Adrenal gland (tissue), 9 donors: ENCODE measurements at regions not wholly inside any gene's neighbourhood (a gene's known extent, or its start where the extent isn't known, plus 50 kb on each side); places are given as distances from the start of the nearest gene placed in this dataset.

ENCODE experiments used
- DNase-seq, 7 donors: peaks; one replicate each; pipeline ENCODE4 v3.0.0-alpha.2; 2019 to 2020
- H3K27ac ChIP-seq, 5 donors: fragments of 200-600 bp; sonication (generic) in 4 of 5; 1 replicate in 3 of 5; 2 replicates in 2 of 5; pipeline versions ENCODE4 v1.5.1 to v1.8.0; 2016 to 2020; ENCODE audit warnings: mild to moderate bottlenecking in 1 of 5
- H3K27me3 ChIP-seq: fragments of 200-600 bp; 2 replicates; pipeline ENCODE4 v1.8.0; 2021
- H3K36me3 ChIP-seq, 2 donors: fragments of 200-600 bp; replicated peaks in 1 of 2; 1 replicate in 1 of 2; 2 replicates in 1 of 2; pipeline versions ENCODE4 v1.5.1 to v1.8.0; 2018 to 2022
- H3K4me1 ChIP-seq, 2 donors: fragments of 200-600 bp; replicated peaks in 1 of 2; 1 replicate in 1 of 2; 2 replicates in 1 of 2; pipeline versions ENCODE4 v1.5.1 to v1.8.0; 2018 to 2021
- H3K4me3 ChIP-seq, 4 donors: fragments of 200-600 bp; sonication (generic) in 3 of 4; one replicate each; pipeline ENCODE4 v1.5.1; 2016 to 2018
- H3K9me3 ChIP-seq, 3 donors: fragments of 200-600 bp; sonication (generic) in 1 of 3; replicated peaks in 1 of 3; 1 replicate in 2 of 3; 2 replicates in 1 of 3; pipeline versions ENCODE4 v1.5.1 to v1.8.0; 2016 to 2021
- CTCF ChIP-seq, 6 experiments: fragments of 450-650 bp in 4 of 6; fragments of 200-600 bp in 2 of 6; sonication (generic) in 1 of 6; IDR thresholded peaks; 1 replicate in 5 of 6; 2 replicates in 1 of 6; pipeline versions ENCODE4 v1.5.1 to v1.8.0; 2016 to 2021; ENCODE audit warnings: antibody characterized with exemption in 6 of 6, mild to moderate bottlenecking in 2 of 6, moderate library complexity in 1 of 6
- POLR2A ChIP-seq, 2 donors: fragments of 450-650 bp; IDR thresholded peaks; one replicate each; pipeline ENCODE4 v1.6.1; 2017; ENCODE audit warnings: antibody characterized with exemption in 2 of 2, mild to moderate bottlenecking in 2 of 2, moderate library complexity in 1 of 2
- WGBS, 4 donors: extraction: QIAGEN DNeasy Blood & Tissue Kit in 2 of 4; methylation state at CpG; one replicate each; pipeline versions ENCODE4 v1.1.5 to v1.1.7; 2013 to 2017; 5-methylcytosine and 5-hydroxymethylcytosine counted together
- intact Hi-C, 2 donors: fragments of 100-400 bp; cut with DNase I; formaldehyde crosslinking; loops; one replicate each; pipeline versions ENCODE4 v1.14.1 to v1.15.0; 2022 to 2023
- donor health status: healthy with polysubstance abuse.
- donor health status: Bipolar disorder and iron deficiency.
- donor health status: DM: yes; HTN: yes; CAD: no.
- donor health status: DM: no; HTN: no; CAD: no.
- donor health status: DM: no; HTN: no; CAD: no.

GRCh38 chr5:85952680-85953079, 665.1 kb upstream of the COX7C start:
- Histone ChIP-seq H3K36me3 (no peaks in the 10 kb centered on the region), H3K9me3 (no peaks in the 10 kb centered on the region), H3K4me3 (no peak overlapping the region), H3K27me3 (no peaks in the 10 kb centered on the region), H3K27ac (no peak overlapping the region), H3K4me1 (no peaks in the 10 kb centered on the region)
- intact Hi-C loops = no loop called here
- DNase-seq = no peak
- WGBS, 4 donors = 79 to 89% (median 84%) methylated on average over 2 of the region's 2 CpGs
- TF ChIP-seq CTCF (IDR thresholded peaks at IDR 0.05) (no peak), POLR2A (IDR thresholded peaks at IDR 0.05) (no peak)

GRCh38 chr5:85967681-85968080, 650.1 kb upstream of the COX7C start:
- Histone ChIP-seq H3K27me3 (no peaks in the 10 kb centered on the region), H3K9me3 (no peaks in the 10 kb centered on the region), H3K4me3 (no peak overlapping the region), H3K4me1 (no peaks in the 10 kb centered on the region), H3K27ac (no peak overlapping the region), H3K36me3 (no peaks in the 10 kb centered on the region)
- intact Hi-C loops = no loop called here
- no peak for TF ChIP-seq CTCF (IDR thresholded peaks at IDR 0.05)
- TF ChIP-seq POLR2A (IDR thresholded peaks at IDR 0.05) = no peak
- WGBS, 4 donors = 69 to 82% (median 76%) methylated on average over 4 of the region's 4 CpGs
- no peak for DNase-seq

GRCh38 chr5:85972539-85972938, 645.2 kb upstream of the COX7C start:
- Histone ChIP-seq H3K27me3 (no peaks in the 10 kb centered on the region), H3K4me3 (no peak overlapping the region), H3K9me3 (no peaks in the 10 kb centered on the region), H3K27ac (no peak overlapping the region), H3K36me3 (no peaks in the 10 kb centered on the region), H3K4me1 (no peaks in the 10 kb centered on the region)
- DNase-seq = no peak
- intact Hi-C loops = no loop called here
- no peak for TF ChIP-seq POLR2A (IDR thresholded peaks at IDR 0.05)
- no peak for TF ChIP-seq CTCF (IDR thresholded peaks at IDR 0.05)
- 64 to 79% (median 72%) methylated on average over 4 of the region's 4 CpGs for WGBS, 4 donors

- H3K9me3 ChIP-seq = no peaks in the 10 kb centered on the region
- TF ChIP-seq CTCF (IDR thresholded peaks at IDR 0.05) (no peak), POLR2A (IDR thresholded peaks at IDR 0.05) (no peak)
- H3K4me1 ChIP-seq = no peaks in the 10 kb centered on the region
- intact Hi-C loops = no loop called here
- H3K27ac ChIP-seq = no peak overlapping the region
- WGBS, 4 donors = 75 to 85% (median 81%) methylated on average over 1 of the region's 1 CpG
- no peak overlapping the region for H3K4me3 ChIP-seq
- no peaks in the 10 kb centered on the region for H3K27me3 ChIP-seq
- no peaks in the 10 kb centered on the region for H3K36me3 ChIP-seq
- DNase-seq = no peak
These were observed 632.6 kb upstream of the COX7C start for GRCh38 chr5:85985167-85985566.
